Mucosa of descending colon (tissue), 3 donors: ENCODE measurements at regions not wholly inside any gene's neighbourhood (a gene's known extent, or its start where the extent isn't known, plus 50 kb on each side); places are given as distances from the start of the nearest gene placed in this dataset.

Experiments used
- ATAC-seq: fragments of 200-7000 bp; cut with Tn5 transposase; one replicate; pipeline ENCODE4 v1.9.1; 2020; ENCODE audit warnings: mild to moderate bottlenecking, moderate library complexity
- DNase-seq, 3 donors: peaks; one replicate each; pipeline ENCODE4 v3.0.0-alpha.2; 2020
- H3K36me3 ChIP-seq: fragments of 200-600 bp; one replicate; pipeline ENCODE4 v1.8.0; 2021; ENCODE audit warnings: low read depth, mild to moderate bottlenecking
- H3K4me1 ChIP-seq: fragments of 200-600 bp; one replicate; pipeline ENCODE4 v1.8.0; 2021; ENCODE audit warnings: low read depth, mild to moderate bottlenecking
- H3K4me3 ChIP-seq: fragments of 200-600 bp; one replicate; pipeline ENCODE4 v1.8.0; 2021; ENCODE audit warnings: mild to moderate bottlenecking
- H3K9me3 ChIP-seq: fragments of 200-600 bp; one replicate; pipeline ENCODE4 v1.8.0; 2021; ENCODE audit warnings: mild to moderate bottlenecking
- CTCF ChIP-seq: fragments of 200-600 bp; IDR thresholded peaks from one replicate; pipeline ENCODE4 v1.8.0; 2022; ENCODE audit warnings: antibody characterized with exemption, mild to moderate bottlenecking
- intact Hi-C, 2 donors: fragments of 100-400 bp; cut with DNase I in 1 of 2; cut with micrococcal nuclease in 1 of 2; formaldehyde crosslinking; loops; one replicate each; pipeline versions ENCODE4 v1.11.0 to v1.11.1; 2022; cut with DNase I, micrococcal nuclease
- donor health status: DM: no; HTN: no; CAD: no; lungs with moderate emphysema.
- donor health status: DM: no; HTN: no; CAD: no.
- donor health status: DM: no; HTN: yes; CAD: no.

GRCh38 chrX:34849371-34849770 is 93.2 kb upstream of the FAM47B start:
- Histone ChIP-seq H3K4me3 (no peak overlapping the region), H3K9me3 (no peaks in the 10 kb centered on the region), H3K36me3 (no peaks in the 10 kb centered on the region), H3K4me1 (no peaks in the 10 kb centered on the region)
- ATAC-seq (no peak), DNase-seq (no peak)
- TF ChIP-seq CTCF = no peak
- intact Hi-C loops = no loop called here

- ATAC-seq = no peak
Measured at GRCh38 chrX:34859191-34859590, 83.4 kb upstream of the FAM47B start.

GRCh38 chrX:34863906-34864305 is 78.7 kb upstream of the FAM47B start:
- DNase-seq (no peak), ATAC-seq (no peak)
- TF ChIP-seq CTCF = no peak
- intact Hi-C loops = no loop called here
- Histone ChIP-seq H3K36me3 (no peaks in the 10 kb centered on the region), H3K4me1 (no peaks in the 10 kb centered on the region), H3K4me3 (no peak overlapping the region), H3K9me3 (no peaks in the 10 kb centered on the region)

More at GRCh38 chrX:34859191-34859590, 83.4 kb upstream of the FAM47B start:
- intact Hi-C loops = no loop called here
- TF ChIP-seq CTCF = no peak
- H3K36me3 ChIP-seq = no peaks in the 10 kb centered on the region
- no peaks in the 10 kb centered on the region for H3K9me3 ChIP-seq
- no peaks in the 10 kb centered on the region for H3K4me1 ChIP-seq
- DNase-seq = no peak
- no peak overlapping the region for H3K4me3 ChIP-seq

GRCh38 chrX:34866646-34867045 is 76.0 kb upstream of the FAM47B start:
- TF ChIP-seq CTCF = no peak
- ATAC-seq (no peak), DNase-seq (no peak)
- intact Hi-C loops = no loop called here
- no peaks in the 10 kb centered on the region for H3K4me1 ChIP-seq
- no peak overlapping the region for H3K4me3 ChIP-seq
- no peaks in the 10 kb centered on the region for H3K9me3 ChIP-seq
- no peaks in the 10 kb centered on the region for H3K36me3 ChIP-seq

- no peaks in the 10 kb centered on the region for H3K4me1 ChIP-seq
- H3K4me3 ChIP-seq = no peak overlapping the region
- ATAC-seq (no peak), DNase-seq (no peak)
- TF ChIP-seq CTCF = no peak
- H3K36me3 ChIP-seq = no peaks in the 10 kb centered on the region
- intact Hi-C loops = no loop called here
- H3K9me3 ChIP-seq = no peaks in the 10 kb centered on the region
Measured at GRCh38 chrX:34868633-34869032, 74.0 kb upstream of the FAM47B start.

- H3K4me1 ChIP-seq = no peaks in the 10 kb centered on the region
- ATAC-seq (no peak), DNase-seq (no peak)
- H3K4me3 ChIP-seq = no peak overlapping the region
- intact Hi-C loops = no loop called here
- no peaks in the 10 kb centered on the region for H3K9me3 ChIP-seq
- no peak for TF ChIP-seq CTCF
- no peaks in the 10 kb centered on the region for H3K36me3 ChIP-seq
Measured at GRCh38 chrX:34873500-34874225, 68.9 kb upstream of the FAM47B start.
